ENCODE measurements at regions not wholly inside any gene's neighbourhood (a gene's known extent, or its start where the extent isn't known, plus 50 kb on each side); places are given as distances from the start of the nearest gene placed in this dataset.

DNA sequence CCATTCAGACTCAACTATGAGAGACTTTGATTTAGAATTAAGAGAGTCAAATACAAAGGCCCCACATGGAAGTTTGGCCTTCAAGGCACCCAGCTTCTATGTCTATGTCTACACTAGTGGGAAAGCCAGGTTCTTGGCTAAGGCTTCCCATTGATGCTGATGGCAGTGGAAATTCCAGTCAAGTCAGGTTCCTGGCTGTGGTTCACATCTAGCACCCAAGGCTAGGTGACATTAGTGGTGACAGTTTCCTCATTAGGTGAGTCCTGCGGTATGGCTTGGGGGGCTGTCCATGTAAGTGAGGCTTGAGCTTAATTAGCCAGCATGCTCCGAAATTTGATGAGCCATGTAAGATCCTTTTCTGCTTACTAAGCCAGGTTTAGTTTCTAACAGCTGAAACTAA is 460.9 kb downstream of the RMST start:
- no peak for DNase-seq (ENCODE audit: low spot score)

DNA sequence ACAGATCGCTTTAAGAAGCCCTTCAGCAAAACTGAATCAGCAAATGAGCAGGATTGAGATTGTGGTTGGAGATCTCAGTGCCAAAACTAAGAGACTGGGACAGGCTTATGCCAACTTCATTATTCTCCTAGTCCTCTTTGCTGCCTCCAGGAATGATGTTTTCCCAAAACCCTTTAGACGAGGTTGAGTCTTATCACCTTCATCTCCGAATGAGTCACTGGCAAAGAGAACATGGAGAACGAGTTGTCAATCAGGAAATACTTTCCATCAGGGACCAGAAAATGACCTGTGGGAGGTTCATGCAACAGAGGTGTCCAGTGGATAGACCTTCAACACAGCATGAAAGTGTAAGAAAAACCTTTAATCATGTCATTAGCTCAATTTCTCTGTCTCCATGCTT is 461.5 kb downstream of the RMST start:
- DNase-seq (ENCODE audit: low spot score) = no peak

DNA sequence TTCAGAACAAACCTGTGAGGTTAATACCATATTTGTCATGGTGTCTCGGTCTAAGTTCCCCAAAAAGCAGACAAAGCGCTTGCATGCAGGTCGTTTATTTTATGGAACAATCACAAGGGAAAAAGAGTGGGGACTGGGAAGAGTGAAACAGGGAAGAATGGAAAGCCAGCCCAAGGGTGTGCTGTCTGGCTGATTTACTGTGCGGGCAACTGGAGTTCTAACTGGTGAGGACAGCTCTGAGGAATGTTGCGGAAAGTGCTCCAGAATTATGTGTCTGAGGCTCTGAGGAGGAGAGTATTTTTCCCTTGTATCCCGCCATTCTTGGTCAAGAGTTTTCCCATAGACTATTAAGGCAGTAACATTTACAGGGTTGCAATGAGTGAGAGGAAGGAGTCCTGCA is 465.4 kb downstream of the RMST start:
- DNase-seq (ENCODE audit: low spot score) = peak; percentile 71

DNA sequence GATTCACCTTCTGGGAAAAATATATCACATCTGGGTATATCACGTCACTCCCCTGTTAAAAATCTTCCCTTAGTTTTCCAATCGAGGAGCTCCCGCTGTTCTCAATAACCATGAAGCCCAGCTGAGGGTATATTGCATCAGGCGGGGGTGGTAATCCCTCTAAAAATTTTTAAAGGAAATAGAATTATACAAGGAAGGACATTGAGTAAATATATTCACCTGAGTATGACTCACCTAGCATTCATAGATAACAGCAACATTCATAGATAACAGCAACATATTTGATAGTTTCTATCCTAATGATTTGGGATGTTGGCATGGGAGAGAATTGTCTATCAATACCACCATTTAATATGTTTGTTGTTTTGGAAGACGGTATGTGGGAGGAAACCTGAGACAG is 473.6 kb downstream of the RMST start:
- no peak for DNase-seq (ENCODE audit: low spot score)

DNA sequence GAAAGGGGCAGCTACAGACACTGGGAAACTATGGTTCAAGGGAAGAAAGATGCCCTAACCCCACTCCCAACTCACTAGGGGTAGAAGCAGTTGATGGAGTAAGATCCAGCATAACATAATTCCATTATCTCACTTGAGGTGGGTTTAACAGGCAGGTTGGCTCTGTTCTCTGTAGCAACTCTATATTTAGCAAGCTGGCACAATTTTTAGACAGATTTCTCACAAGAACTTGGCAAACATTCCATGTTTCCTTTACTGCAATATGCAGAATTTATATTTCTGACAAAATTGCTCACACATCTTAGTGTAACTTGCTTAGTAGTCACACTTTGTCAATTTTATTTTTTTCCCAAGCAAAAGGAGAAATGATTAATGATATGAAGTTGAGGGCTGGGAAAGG is 475.4 kb downstream of the RMST start:
- DNase-seq (ENCODE audit: low spot score) = no peak

GRCh38 chr12:97939156-97939555 is 476.6 kb downstream of the RMST start:
- no peak for DNase-seq (ENCODE audit: low spot score)

GRCh38 chr12:97940105-97940504 is 477.5 kb downstream of the RMST start:
- DNase-seq (ENCODE audit: low spot score) = no peak

- DNase-seq (ENCODE audit: low spot score) = peak; percentile 70
Observed at GRCh38 chr12:97940629-97941028, 478.0 kb downstream of the RMST start.

DNA sequence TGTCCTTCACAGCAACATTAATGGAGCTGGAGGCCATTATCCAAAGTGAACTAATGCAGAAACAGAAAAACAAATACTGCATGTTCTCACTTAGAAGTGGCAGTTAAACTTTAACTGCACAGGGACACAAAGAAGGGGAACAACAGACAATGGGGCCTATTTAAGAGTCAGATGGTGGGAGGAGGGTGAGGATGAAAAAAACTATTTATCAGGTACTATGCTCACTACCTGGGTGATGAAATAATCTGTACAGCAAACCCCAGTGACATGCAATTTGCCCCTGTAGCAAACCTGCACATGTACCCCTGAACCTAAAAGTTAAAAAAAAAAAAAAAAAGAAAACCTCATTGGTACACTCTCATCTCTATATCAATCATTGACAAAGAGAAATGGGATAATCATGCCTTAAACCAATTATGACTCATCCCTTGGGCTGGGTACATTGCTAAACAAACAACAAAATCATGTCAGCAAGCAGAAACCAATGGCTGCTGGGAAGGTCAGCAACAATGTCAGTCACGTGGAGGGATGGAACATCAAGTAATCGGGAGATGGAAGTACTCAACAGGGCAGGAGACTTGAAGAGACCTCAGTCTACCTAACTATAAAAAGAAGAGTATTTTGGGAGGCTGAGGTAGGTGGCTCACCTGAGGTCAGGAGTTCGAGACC is 479.2 kb downstream of the RMST start:
- no peak for DNase-seq (ENCODE audit: low spot score)

DNA sequence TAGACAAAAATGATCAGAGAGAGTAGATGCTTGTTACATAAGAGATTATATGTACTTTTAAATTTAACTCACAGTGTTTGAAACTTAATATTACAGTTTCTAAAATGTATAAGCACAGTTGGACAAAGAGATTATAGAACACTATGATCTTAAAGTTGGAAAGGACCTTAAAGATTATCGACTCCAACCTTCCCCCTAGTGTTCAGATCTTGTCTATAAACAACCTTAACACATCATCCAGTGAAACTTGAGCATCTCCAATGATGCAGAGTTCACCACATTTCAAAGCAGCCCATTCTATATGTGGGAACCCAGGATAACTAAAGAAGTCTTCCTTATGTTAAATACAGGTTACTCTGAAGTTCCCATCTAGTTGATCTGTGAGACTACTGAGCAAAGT is 480.8 kb downstream of the RMST start:
- DNase-seq (ENCODE audit: low spot score) = no peak

- DNase-seq (ENCODE audit: low spot score) = peak; percentile 63
Observed at GRCh38 chr12:97944576-97944975, 482.0 kb downstream of the RMST start.

DNA sequence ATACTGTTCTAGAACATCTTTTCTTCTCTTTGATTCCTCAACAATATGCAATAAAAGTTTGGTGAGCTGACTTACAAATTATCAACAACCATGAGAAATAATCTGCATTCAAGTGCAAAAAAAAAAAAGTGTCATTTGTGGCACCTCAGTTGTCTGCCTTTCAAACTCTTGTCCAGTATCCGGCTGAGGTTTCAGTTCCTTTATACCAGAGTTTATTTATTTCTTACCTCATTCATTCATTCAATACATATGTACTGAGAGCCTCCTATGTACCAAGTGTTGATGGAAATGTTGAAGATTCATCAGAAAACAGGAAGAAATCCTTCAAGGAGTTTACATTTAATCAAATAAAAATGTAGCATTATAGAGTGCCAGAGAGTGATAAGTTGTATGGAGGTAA is 484.1 kb downstream of the RMST start:
- no peak for DNase-seq (ENCODE audit: low spot score)

DNA sequence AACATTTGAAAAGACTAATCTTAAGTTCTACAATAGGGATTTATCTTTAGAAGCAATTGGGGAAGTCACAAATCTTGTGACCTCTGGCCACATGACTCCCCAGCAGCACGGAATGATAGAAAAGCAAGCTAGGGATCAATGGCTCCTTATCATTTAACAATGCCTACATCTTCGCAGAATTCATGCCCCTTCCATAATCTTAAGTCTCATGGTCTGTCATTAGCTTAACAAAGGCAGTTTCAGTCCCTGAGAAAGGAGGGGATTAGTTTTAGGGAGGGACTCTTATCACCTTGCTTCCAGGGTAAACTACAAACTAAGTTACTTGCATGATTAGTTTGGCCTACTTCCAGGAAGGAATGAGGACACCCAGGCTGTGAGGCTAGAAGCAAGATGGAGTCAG is 486.0 kb downstream of the RMST start:
- DNase-seq (ENCODE audit: low spot score) = no peak

DNA sequence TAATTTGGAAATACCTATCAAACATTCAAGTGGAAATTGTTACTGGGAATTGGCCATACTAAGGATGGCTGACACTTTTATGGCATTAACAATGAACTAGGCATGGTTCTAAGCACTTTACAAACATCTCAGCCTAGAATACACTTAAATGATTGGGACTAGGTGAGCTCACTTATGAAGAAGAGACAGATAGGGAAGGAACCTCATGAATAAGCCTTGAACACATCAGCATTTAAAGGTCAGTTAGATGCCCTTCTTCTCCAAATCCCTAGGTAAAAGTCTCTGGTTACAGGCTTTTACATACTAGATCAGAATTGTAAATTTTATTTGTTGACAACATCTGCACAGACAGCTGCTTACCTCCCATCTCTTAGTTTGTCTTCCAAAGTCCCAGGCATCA is 488.6 kb downstream of the RMST start:
- DNase-seq (ENCODE audit: low spot score) = no peak

- DNase-seq (ENCODE audit: low spot score) = no peak
Observed at GRCh38 chr12:97951717-97952116, 489.1 kb downstream of the RMST start.

DNA sequence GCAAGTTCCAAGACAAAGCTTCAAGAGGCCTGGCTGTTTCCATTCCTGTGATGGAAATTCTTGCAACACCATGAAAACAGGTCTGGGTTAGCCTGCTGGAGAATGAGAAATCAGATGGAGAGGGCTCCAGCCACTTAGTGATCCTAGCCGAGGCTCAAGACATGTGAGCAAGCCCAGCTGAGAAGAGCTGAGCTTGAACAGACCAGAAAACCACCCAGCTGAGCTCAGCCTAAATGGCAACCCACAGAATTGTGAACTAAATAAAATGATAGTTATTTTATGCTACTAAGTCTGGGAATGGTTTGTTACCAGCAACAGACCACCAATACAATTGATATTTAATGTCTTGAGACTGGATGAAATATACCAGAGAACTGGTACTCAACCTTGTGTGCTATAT is 494.5 kb downstream of the RMST start:
- no peak for DNase-seq (ENCODE audit: low spot score)

- DNase-seq (ENCODE audit: low spot score) = no peak
Observed at GRCh38 chr12:97960225-97960624, 497.6 kb downstream of the RMST start.

- peak; percentile 40 for DNase-seq (ENCODE audit: low spot score)
Observed at GRCh38 chr12:97960741-97961608, 498.4 kb downstream of the RMST start.

DNA sequence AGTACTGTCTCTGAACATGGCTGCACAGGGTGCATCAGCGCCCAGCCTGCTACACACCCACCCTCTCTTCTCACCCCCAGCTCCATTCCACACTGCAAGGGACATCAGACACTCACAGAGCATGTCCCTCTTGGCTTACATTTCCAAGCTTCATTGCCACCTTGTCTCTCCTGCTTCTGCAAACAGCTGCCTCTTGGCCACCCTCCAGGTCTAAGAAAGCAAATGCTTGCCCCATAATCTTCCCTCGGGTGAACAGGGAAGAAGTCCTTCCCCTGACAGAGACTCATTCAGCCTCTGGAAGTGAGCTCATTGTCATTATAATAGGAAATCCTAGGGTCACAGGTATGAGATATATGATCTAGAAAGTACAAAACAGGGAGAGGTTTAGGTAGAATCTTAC is 505.2 kb downstream of the RMST start:
- DNase-seq (ENCODE audit: low spot score) = no peak

- no peak for DNase-seq (ENCODE audit: low spot score)
Observed at GRCh38 chr12:97968641-97969197, 506.1 kb downstream of the RMST start.

GRCh38 chr12:97977870-97978405 is 515.3 kb downstream of the RMST start:
- DNase-seq (ENCODE audit: low spot score) = no peak

- DNase-seq (ENCODE audit: low spot score) = no peak
Observed at GRCh38 chr12:97982684-97983083, 520.1 kb downstream of the RMST start.

GRCh38 chr12:97983796-97984195 is 521.2 kb downstream of the RMST start:
- DNase-seq (ENCODE audit: low spot score) = no peak
